GM19193 (cell line): ENCODE measurements at regions not wholly inside any gene's neighbourhood (a gene's known extent, or its start where the extent isn't known, plus 50 kb on each side); places are given as distances from the start of the nearest gene placed in this dataset.

Experiments
- POLR2A ChIP-seq: IDR thresholded peaks from 4 replicates; pipeline ENCODE4 v1.6.1; 2011; ENCODE audit not compliant: insufficient read depth, insufficient read length; ENCODE audit errors: extremely low read depth

DNA sequence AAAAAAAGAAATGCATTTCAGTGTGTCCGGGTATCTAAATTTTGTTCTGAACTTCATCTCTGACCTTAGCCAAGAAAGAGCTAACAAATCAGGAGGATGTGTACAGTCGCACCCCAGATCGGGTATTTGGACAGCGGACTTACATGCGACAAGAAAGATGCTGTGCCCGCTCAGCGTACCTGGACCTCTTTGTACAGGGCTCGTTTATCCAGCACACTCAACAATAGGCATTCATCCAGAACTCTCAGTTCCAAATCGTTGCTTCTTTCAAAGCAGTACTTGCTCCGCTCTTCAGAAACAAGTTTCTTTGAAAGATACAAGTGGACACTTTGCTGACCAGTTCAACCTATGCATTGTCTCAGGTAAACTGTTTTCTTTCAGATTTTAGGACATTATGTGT, 191.7 kb downstream of the LY86 start:
- no peak for TF ChIP-seq POLR2A

DNA sequence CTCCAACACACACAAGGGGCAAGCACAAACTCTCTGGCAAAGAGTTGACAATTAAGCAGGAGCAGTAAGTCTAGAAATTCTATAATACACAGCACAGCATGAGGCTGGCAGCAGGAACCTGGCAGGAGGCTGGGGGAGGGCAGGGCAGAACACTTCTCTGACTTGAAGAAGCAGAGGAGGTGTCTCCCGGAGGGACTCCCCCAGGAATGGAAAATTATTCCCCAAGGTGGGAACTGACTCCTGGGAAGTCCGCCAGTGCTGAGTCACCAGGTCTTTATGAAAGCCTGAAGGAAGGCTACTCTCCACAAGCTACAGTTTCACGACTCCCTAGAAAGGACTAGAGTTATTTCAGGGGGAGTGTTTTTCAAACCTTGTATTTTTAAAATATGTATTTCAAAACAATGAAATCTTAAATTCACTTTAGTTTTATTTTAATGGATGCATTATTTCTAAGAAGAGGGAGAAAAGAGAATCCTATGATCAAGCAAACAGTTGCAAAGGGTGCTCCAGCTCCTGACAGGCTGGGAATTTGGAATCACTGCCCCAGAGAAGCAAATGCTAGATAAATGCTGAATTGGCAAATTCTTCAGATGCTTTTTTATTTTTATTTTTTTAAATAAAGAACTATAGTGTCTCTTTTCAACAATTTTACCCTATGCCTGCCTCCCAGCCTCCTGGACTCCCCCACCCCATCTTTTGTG, 192.8 kb downstream of the LY86 start:
- TF ChIP-seq POLR2A: no peak

DNA sequence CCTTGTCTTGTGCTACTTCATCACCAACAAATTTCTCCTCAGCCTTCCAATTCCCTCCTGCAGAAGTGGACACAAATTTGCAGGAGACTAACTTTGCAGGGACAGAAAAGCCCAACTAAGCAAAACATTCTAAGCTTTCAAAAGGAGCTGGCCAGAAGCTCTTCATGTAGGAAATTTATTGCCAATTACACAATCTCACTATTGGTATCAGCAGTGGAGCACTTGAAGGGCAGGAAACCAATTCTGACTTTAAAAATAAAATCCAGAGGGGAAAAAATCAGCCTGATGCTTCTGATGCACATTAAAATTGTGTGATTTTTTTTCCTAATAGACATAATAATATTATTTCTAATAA, 193.3 kb downstream of the LY86 start:
- no peak for TF ChIP-seq POLR2A

DNA sequence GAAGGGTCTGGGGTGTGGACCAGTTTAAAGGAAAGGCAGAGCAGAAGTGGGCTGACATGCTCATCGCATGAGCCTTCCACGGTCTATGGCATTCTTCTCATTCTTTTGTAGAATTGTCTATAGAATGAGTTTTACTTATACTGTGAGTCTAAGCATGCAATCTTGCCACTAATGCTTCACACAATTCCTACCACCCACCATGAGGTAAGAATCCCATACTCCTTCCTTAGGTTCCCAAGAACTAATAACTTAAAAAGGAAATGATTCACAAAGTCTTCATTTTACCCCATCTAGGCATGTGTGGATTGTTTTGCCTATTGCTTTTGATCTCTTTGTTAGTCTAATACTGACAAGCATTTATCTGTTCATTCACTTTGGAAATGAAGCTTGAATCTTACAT, 195.2 kb downstream of the LY86 start:
- no peak for TF ChIP-seq POLR2A

DNA sequence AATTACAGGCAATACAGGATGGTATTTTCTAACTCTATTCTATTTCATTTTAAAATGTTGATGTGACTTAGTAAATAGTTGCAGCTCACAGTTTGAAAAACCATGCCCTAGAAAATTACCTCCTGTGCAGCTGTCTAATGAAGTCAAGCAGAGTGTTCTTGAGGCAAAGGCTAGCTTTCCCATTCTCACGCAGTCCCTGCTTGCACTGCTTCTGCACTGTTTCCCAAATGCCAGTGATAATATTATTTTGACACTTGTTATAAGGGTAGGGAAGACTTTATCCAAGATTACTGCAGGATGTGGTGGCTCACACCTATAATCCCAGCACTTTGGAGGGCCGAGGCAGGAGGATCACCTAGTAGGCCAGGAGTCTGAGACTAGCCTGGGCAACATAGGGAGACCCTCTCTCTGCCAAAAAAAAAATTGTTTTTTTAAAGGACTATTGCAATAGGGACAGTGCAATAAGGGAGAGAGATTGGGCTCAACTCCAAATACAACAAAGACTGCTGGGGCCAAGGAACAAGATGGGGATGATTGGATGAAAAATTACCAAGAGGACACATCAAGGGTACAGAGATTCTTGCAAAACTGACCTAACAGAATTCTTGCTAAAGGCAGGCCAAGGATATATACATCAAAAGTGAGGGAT, 196.1 kb downstream of the LY86 start:
- TF ChIP-seq POLR2A: no peak

DNA sequence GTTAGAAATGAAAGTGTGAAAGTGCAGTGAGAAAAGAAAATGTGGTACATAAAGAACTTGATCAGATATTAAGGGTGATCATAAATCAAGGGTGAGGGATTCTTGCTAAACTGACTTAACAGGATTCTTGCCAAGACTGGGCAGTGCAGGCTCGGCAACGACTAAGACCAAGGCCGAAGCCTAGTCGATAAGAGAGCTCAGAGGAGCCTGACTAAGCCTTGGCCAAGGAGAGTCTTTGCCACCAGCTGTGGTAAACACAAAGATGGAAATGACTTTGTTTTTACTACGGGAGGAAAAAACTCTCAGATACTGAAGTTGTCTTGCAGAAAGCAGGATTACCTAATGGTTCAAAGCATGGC, 196.6 kb downstream of the LY86 start:
- TF ChIP-seq POLR2A: no peak

DNA sequence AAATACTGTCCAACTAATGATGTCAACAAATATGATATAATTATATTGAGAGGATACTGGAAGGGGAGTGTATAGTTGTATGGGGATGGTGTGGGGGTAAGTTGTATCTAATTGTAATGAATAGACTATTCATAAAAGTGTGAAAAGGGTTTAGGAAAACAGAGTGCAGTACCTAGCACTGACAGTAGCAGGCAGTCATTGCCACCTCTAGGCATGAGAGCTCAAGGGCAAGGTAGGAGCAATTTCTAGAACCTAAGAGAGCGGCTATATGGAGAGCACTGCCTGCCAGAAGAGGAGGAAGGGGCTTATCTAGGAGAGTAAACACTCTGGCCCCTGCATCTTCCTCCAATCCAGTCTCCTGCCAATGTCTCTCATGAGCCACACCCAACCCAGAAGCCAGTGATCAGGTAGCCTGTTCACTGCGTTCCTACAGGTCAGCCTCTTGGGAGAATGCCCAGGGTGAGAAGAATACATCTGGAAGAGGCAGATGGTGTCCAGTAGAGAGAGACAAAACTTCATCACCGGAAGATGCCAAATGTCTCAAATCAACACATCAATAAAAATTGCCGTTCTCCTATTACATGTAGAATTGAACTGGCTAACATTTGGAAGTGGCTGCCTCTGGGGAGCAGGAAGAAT, 200.0 kb downstream of the LY86 start:
- no peak for TF ChIP-seq POLR2A

DNA sequence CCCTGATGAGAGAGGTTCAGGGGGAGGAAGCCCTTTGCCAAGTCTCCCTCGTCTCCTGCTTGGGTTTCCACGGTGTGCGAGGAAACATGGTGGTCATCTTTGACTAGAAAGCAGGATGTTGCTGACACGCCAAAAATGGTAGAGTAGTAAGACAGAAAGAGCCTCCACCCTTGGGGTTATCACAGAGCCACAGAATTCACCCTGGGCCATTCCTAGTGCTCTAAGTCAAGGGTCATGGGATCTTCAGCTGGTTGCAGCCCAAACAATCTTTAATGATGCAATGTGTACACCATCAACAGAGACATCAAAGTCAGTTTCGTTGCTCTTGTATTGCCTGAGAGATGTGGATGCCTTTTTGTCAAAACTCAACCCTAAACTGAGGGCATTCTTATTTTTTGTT, 201.9 kb downstream of the LY86 start:
- TF ChIP-seq POLR2A: no peak

DNA sequence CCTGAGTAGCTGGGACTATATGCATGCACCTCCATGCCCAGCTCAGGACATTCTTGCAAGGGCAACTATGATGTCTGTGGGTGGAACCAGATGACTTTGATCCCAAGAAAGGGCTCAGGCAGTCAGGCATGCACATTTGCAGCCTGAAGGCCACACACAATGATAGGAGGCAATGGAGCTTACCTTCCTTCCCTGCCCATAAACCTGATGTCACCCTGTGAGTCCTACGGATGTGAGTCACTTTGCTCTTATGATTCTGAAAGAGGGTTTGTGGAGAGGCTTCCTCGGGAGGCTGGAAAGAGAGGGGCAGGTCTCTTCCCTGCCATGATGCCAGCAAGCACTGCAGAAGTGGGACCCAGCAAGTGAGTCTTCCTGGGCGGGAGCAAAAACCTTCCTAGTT, 202.4 kb downstream of the LY86 start:
- no peak for TF ChIP-seq POLR2A

DNA sequence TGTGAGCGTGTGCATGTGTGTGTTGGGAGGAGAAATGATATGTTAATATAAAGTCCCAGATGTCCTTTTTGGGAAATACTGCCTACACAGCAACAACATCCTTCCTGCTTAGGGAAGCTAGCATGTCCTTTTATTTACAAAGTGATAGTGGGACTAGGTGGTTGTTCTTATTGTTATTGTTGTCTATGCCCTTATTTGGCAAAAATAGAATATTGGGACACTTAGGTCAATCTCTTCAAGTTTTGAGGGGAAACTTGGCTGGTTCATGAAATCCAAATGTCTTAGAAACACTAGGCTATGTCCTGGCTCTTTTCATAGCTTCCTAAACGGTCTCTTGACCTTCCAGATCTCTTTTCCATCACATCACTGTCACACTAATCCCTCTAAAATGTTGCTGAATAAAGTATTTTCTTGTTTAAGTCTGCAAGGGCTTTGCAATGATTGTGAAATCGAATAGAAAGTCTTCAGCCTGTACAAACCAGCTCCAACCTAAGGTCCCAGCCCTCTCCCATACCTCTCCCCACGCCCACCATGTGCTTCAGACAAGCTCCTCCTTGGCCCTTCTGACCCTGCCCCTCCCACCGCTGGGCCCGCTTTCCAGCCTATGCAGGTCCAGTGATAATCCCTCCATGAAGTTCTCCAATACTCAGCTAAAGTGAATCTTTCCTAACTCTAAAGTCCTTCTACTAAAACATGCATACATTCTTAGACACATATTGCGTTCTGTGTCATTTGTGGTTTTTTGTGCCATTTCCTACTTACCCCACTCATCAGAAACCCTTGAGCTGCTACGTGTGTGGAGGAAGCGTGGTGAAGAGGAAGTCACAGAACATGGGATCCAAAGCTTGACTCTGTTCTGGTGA, 205.1 kb downstream of the LY86 start:
- no peak for TF ChIP-seq POLR2A

DNA sequence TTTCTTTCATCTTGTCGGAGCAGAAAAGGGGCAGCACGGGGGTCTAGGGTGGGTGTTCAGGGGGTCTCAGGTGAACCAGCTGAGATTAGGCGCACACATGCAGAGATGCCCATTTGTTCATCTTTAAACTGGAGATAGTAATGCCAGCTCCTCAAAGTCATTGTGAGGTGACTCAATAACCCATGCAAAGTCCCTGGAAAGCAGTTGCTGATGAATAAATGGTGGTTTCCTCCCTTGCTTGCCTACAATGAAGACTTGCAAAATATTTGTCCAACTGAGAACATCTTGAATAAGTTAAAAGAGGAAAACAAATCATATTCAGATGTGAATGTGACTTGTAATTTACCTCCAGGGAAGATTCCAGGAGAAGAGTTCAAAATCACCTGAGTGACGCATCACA, 206.9 kb downstream of the LY86 start:
- TF ChIP-seq POLR2A: no peak

DNA sequence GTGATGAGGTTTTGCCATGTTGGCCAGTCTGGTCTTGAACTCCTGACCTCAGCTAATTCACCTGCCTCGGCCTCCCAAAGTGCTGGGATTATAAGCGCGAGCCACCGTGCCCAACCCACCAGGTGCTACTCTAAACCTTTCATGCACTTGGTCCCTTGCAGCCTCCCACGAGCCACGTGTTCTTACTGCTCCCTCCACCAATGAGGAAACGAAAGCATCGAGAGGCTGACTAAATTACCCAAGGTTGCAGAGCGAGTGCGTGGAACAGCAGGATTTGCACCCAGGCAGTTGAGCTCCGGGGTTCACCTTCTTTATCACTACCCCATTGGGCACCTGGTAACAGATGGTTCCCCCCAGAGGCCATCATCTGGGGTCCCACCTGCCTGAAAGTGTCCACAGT, 208.3 kb downstream of the LY86 start:
- no peak for TF ChIP-seq POLR2A

DNA sequence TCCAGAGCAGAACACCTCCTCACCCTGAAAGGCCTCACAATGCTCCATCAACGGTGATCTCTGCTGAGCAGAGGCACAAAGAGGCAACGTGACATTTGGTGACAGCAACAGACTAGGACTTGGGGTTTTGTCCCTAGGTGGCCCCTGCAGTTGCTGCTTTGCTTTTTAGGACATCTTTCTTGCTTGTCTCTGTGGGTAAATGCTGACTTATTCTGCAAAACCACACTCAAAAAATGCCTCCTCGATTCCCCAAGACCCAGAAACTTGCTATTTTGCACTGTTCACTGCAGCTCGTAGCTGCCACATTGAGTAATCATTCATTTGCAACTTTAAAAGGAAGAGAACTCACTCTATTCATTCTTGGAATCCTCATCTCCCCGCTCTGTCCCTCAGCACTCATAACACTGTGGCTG, 209.9 kb downstream of the LY86 start:
- no peak for TF ChIP-seq POLR2A

DNA sequence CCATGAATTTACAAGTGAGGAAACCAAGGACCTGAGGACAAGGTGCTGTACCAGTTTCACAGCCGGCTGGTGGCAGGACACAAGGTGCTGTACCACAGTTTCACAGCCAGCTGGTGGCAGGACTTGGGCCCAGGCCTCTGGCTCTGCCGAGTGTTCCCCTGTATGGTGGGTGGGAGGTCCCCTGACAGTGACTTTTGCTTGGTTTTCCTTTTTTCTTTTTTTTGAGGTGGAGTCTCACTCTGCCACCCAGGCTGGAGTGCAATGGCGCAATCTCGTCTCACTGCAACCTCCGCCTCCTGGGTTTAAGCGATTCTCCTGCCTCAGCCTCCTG, 212.4 kb downstream of the LY86 start:
- TF ChIP-seq POLR2A: no peak

DNA sequence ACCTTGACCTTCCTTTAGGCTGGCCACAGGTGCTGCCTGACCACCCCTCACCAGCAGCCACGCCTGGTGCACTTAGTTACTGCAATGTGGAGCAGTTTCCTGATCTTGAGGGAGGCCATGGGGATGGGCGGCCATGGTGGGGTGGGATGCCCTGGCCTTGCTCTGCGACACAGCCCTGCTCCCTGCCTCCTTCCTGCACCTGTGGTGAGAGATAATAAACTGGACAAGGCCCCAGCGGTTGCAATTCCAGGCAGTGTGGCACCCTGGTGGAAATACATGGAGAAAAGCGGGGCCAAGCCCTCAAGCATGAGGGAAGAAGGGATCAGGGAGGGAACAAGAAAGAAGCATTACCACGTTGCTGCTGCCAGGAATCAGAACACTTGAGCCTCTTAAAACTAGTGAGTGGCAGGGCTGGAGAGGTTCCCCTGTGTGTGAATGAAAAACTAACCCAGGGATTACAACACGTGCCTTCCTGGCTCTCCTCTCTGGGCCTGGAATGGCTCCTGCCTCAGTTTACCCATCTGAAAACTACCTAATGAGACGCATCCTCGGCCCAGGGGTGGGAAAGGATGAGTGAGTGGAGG, 213.2 kb downstream of the LY86 start:
- TF ChIP-seq POLR2A: no peak
